IPS DF 6.9 (cell line): ENCODE measurements at regions not wholly inside any gene's neighbourhood (a gene's known extent, or its start where the extent isn't known, plus 50 kb on each side); places are given as distances from the start of the nearest gene placed in this dataset.

ENCODE experiments used
- DNase-seq: peaks from one replicate; pipeline ENCODE4 v3.0.0-alpha.2; 2013; ENCODE audit warnings: low read depth, low spot score
- H3K27ac ChIP-seq: one replicate; pipeline ENCODE4 v1.5.1; 2013; ENCODE audit warnings: low read length, control low read depth
- H3K27me3 ChIP-seq: 2 replicates; pipeline ENCODE4 v1.6.1; 2013; ENCODE audit warnings: mild to moderate bottlenecking, low read length; ENCODE audit not compliant: control insufficient read depth, insufficient read depth
- H3K36me3 ChIP-seq: 2 replicates; pipeline ENCODE4 v1.6.1; 2013; ENCODE audit warnings: low read length; ENCODE audit not compliant: control insufficient read depth, insufficient read depth
- H3K4me1 ChIP-seq: 2 replicates; pipeline ENCODE4 v1.6.1; 2013; ENCODE audit warnings: low read length; ENCODE audit not compliant: control insufficient read depth, insufficient read depth
- H3K4me3 ChIP-seq: 2 replicates; pipeline ENCODE4 v1.5.1; 2013; ENCODE audit warnings: mild to moderate bottlenecking, low read length
- H3K9me3 ChIP-seq: 2 replicates; pipeline ENCODE4 v1.6.1; 2013; ENCODE audit warnings: low read length, inconsistent platforms; ENCODE audit not compliant: control insufficient read depth, insufficient read depth
- WGBS: extraction: QIAGEN DNeasy Blood & Tissue Kit; methylation state at CpG from one replicate; pipeline ENCODE4 v1.1.7; 2013; ENCODE audit warnings: mixed read lengths, missing lambda C conversion rate; ENCODE audit not compliant: insufficient read length, insufficient coverage; 5-methylcytosine and 5-hydroxymethylcytosine counted together

- no peak for DNase-seq
- H3K27ac ChIP-seq: no peak overlapping the region
- no peaks in the 10 kb centered on the region for H3K36me3 ChIP-seq
- no peak overlapping the region for H3K4me3 ChIP-seq
- no peaks in the 10 kb centered on the region for H3K27me3 ChIP-seq
- WGBS: no CpG with 5 or more reads among the region's 2 CpGs
- no peaks in the 10 kb centered on the region for H3K4me1 ChIP-seq
- no peaks in the 10 kb centered on the region for H3K9me3 ChIP-seq
Observed at GRCh38 chr13:68759617-68760016, 1348.0 kb upstream of the ATXN8OS start.

DNA sequence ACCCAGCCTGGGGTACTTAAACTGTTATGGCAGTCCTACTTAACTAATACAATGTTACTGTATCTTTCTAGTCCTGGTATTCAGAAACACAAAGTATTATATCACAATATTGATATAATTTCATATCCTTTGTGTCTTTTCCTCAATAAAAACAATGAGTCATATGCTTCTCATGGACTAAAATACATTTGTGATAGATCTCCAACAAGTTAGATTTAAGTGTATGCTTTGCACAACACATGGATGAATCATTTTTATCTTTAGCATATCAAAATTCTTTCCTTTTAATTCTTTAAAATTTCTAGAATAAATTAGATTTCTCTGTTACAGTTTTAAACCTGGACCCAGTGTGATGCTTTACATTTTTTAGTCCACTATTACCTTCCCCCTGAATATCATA is 1357.8 kb upstream of the ATXN8OS start:
- H3K4me3 ChIP-seq: no peak overlapping the region
- no peaks in the 10 kb centered on the region for H3K9me3 ChIP-seq
- H3K27me3 ChIP-seq: no peaks in the 10 kb centered on the region
- DNase-seq: no peak
- H3K27ac ChIP-seq: no peak overlapping the region
- no peaks in the 10 kb centered on the region for H3K4me1 ChIP-seq
- H3K36me3 ChIP-seq: no peaks in the 10 kb centered on the region

DNA sequence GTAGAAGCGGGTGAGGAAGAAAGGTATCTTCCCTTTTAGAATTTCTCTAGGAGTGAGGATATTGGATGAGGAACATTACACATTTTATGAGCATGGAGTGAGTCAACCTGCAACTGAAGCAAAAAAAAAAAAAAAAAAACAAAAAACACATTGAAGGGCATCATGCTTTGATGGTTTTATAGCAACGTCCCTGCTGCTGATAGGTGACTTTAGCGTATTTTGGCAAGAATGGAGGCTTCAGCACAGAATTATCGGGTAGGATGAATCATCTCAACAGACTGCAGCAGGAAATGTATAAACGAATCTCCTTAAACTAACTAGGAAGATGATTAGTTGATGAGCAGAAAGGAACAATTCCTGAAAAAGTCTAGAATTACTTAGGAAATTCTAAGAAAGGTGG is 1359.6 kb upstream of the ATXN8OS start:
- Histone ChIP-seq H3K4me3 (no peak overlapping the region), H3K4me1 (no peaks in the 10 kb centered on the region), H3K36me3 (no peaks in the 10 kb centered on the region), H3K9me3 (no peaks in the 10 kb centered on the region), H3K27me3 (no peaks in the 10 kb centered on the region), H3K27ac (no peak overlapping the region)
- no CpG with 5 or more reads among the region's 5 CpGs for WGBS
- no peak for DNase-seq

GRCh38 chr13:68745502-68745901 is 1362.1 kb upstream of the ATXN8OS start:
- Histone ChIP-seq H3K27me3 (no peaks in the 10 kb centered on the region), H3K27ac (no peak overlapping the region), H3K4me1 (no peaks in the 10 kb centered on the region), H3K9me3 (no peaks in the 10 kb centered on the region), H3K4me3 (no peak overlapping the region), H3K36me3 (no peaks in the 10 kb centered on the region)
- WGBS: no CpG with 5 or more reads among the region's 1 CpG
- no peak for DNase-seq

- no CpG with 5 or more reads among the region's 2 CpGs for WGBS
- DNase-seq: no peak
- H3K36me3 ChIP-seq: no peaks in the 10 kb centered on the region
- no peak overlapping the region for H3K27ac ChIP-seq
- H3K4me3 ChIP-seq: no peak overlapping the region
- H3K9me3 ChIP-seq: no peaks in the 10 kb centered on the region
- H3K4me1 ChIP-seq: no peaks in the 10 kb centered on the region
- H3K27me3 ChIP-seq: no peaks in the 10 kb centered on the region
Observed at GRCh38 chr13:68736961-68737360, 1370.7 kb upstream of the ATXN8OS start.

DNA sequence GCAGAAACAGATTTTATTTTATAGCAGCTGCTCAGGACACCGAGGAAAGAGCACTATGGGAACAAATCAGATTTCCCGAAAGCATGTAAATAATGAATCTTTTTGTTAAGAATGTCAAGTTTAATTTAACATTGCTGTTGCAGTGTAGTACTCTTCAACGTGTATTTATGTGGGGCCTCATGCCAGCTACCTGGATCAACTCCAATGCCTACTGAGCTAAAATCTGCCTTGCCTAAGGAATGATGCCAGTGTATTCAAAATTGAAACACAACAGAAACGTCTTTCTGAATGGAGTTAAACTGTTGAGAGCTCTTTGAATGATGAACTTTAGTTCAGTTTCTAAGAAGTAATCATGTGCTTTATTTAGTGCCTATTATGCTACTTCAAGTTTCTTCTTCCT is 1379.8 kb upstream of the ATXN8OS start:
- no peak for DNase-seq
- Histone ChIP-seq H3K27ac (no peak overlapping the region), H3K36me3 (no peaks in the 10 kb centered on the region), H3K9me3 (no peaks in the 10 kb centered on the region), H3K4me3 (no peak overlapping the region), H3K4me1 (no peaks in the 10 kb centered on the region; the same call in 1 of the 2 replicates), H3K27me3 (no peaks in the 10 kb centered on the region)
- no CpG with 5 or more reads among the region's 4 CpGs for WGBS

DNA sequence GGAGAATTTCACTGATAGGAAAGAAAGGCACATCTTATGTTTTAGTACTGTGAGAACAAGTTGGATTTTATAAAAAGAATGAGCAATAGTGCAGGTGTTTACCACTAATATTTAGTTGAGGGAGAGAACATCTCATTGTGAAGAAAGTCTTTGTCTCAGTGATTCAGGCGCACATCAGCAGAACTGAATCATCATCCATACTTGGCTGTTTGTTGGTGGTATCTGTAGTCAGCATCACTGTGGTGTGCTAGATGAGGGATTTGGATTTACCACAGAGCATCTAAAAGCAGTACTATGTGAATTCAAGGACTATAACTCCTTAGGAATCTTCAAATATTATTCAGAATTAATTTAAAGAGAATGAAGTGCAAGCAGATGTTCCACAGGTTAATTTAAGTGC is 1380.5 kb upstream of the ATXN8OS start:
- Histone ChIP-seq H3K27me3 (no peaks in the 10 kb centered on the region), H3K27ac (no peak overlapping the region), H3K4me3 (no peak overlapping the region), H3K36me3 (no peaks in the 10 kb centered on the region), H3K4me1 (no peaks in the 10 kb centered on the region; the same call in 1 of the 2 replicates), H3K9me3 (no peaks in the 10 kb centered on the region)
- WGBS: no CpG with 5 or more reads among the region's 1 CpG
- no peak for DNase-seq

GRCh38 chr13:68719815-68720214 is 1387.8 kb upstream of the ATXN8OS start:
- Histone ChIP-seq H3K27ac (no peak overlapping the region), H3K27me3 (no peaks in the 10 kb centered on the region), H3K4me1 (peaks cover 1% of the 10 kb centered on the region; the same call in 1 of the 2 replicates), H3K4me3 (no peak overlapping the region), H3K9me3 (no peaks in the 10 kb centered on the region), H3K36me3 (no peaks in the 10 kb centered on the region)
- no CpG with 5 or more reads among the region's 3 CpGs for WGBS
- no peak for DNase-seq

GRCh38 chr13:68715651-68716050 is 1392.0 kb upstream of the ATXN8OS start:
- DNase-seq: no peak
- WGBS: no CpG with 5 or more reads among the region's 2 CpGs

DNA sequence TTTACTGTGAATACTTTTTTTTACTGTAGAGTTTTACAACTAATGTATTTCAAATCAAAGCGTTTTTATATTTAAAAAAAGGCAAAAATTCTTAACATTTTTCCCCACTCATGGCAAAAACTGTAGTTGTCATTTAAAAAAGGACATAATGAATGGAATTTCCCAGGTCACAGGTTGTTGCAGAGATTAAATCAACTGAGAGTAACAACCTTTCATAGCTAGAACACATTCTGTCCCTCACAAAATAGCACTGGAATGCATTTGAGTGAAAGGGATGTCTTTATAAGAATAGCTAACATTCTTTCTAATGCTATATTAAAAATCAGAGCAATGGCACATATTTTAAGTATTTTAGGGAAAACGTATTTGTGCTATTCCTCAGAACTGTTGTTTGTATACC is 1393.3 kb upstream of the ATXN8OS start:
- Histone ChIP-seq H3K27ac (no peak overlapping the region), H3K4me3 (no peak overlapping the region), H3K27me3 (no peaks in the 10 kb centered on the region), H3K4me1 (peaks cover 1% of the 10 kb centered on the region; the same call in 1 of the 2 replicates), H3K9me3 (no peaks in the 10 kb centered on the region), H3K36me3 (no peaks in the 10 kb centered on the region)
- no peak for DNase-seq
- no CpG with 5 or more reads among the region's 2 CpGs for WGBS

More at GRCh38 chr13:68715651-68716050, 1392.0 kb upstream of the ATXN8OS start:
- peaks cover 1% of the 10 kb centered on the region; the same call in 1 of the 2 replicates for H3K4me1 ChIP-seq
- no peak overlapping the region for H3K4me3 ChIP-seq
- H3K36me3 ChIP-seq: no peaks in the 10 kb centered on the region
- H3K27ac ChIP-seq: no peak overlapping the region
- no peaks in the 10 kb centered on the region for H3K9me3 ChIP-seq
- no peaks in the 10 kb centered on the region for H3K27me3 ChIP-seq

DNA sequence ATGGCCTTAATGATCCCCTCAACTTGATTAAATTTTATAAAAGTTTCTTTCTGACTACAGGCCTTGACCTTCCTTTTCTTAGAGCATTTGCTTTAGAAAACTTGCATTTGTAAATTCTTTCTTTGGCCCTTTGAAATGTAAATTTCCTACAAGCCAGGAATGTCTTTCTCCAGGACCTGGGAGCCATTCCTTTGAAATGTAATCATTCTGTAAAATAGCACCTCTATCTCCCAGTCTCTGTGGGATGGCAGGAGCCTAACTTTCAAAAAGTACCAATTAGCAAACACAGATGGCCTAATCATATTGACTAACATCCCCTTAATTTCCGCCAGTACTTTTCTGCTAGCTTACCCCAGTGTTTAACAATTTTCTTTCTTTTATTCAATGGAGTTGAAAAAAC is 1394.2 kb upstream of the ATXN8OS start:
- Histone ChIP-seq H3K4me1 (peaks cover 1% of the 10 kb centered on the region; the same call in 1 of the 2 replicates), H3K9me3 (no peaks in the 10 kb centered on the region), H3K27me3 (no peaks in the 10 kb centered on the region), H3K4me3 (no peak overlapping the region), H3K27ac (no peak overlapping the region), H3K36me3 (no peaks in the 10 kb centered on the region)
- DNase-seq: peak; percentile 72
- WGBS: no CpG with 5 or more reads among the region's 1 CpG
